K562 (cell line): ENCODE measurements at regions not wholly inside any gene's neighbourhood (a gene's known extent, or its start where the extent isn't known, plus 50 kb on each side); places are given as distances from the start of the nearest gene placed in this dataset.

Experiments
- GTF3C2 ChIP-seq: IDR thresholded peaks from 3 replicates; pipeline ENCODE4 v1.6.1; 2011; ENCODE audit warnings: borderline replicate concordance, mild to moderate bottlenecking, moderate library complexity; ENCODE audit not compliant: insufficient read length; ENCODE audit errors: extremely low read depth
- HDAC6 ChIP-seq: IDR thresholded peaks from 2 replicates; pipeline ENCODE4 v1.6.1; 2012; ENCODE audit warnings: low read depth, mild to moderate bottlenecking, control low read depth, inconsistent platforms, low read length, moderate library complexity
- MXI1 ChIP-seq: IDR thresholded peaks from 2 replicates; pipeline ENCODE4 v1.6.1; 2011; ENCODE audit warnings: low read depth, mild to moderate bottlenecking, improper control_type of control experiment, low read length
- SMAD3 ChIP-seq: fragments of 450-650 bp; formaldehyde crosslinking; conservative IDR thresholded peaks from 2 replicates; pipeline ENCODE4 v1.4.0; 2020; ENCODE audit warnings: mild to moderate bottlenecking
- TBL1XR1 ChIP-seq, 2 experiments: IDR thresholded peaks; 2 replicates each; pipeline ENCODE4 v1.6.1; 2012; ENCODE audit warnings: improper control_type of control experiment in 2 of 2, low read length in 2 of 2, mild to moderate bottlenecking in 1 of 2
- ZBED1 ChIP-seq: IDR thresholded peaks from 2 replicates; pipeline ENCODE4 v1.6.1; 2014
- ZBTB9 ChIP-seq: fragments of 450-650 bp; formaldehyde crosslinking; IDR thresholded peaks from 2 replicates; pipeline ENCODE4 v1.4.0; 2020; ENCODE audit warnings: mild to moderate bottlenecking, moderate library complexity
- ZFPM2 ChIP-seq: fragments of 250-450 bp; sonication (Bioruptor Pico); IDR thresholded peaks from 2 replicates; pipeline ENCODE4 v1.5.1; 2022; ENCODE audit warnings: mild to moderate bottlenecking
- ZNF407 ChIP-seq: fragments of 450-650 bp; IDR thresholded peaks from 2 replicates; pipeline ENCODE4 v1.6.1; 2016; ENCODE audit warnings: low read depth

- TF ChIP-seq ZNF407: no peak
- no peak for TF ChIP-seq TBL1XR1 (IDR thresholded peaks at IDR 0.05; ENCODE audit: low read length in 2 of 2)
- TF ChIP-seq ZBED1: no peak
- no peak for TF ChIP-seq HDAC6
- TF ChIP-seq MXI1: no peak
- no peak for TF ChIP-seq GTF3C2
- TF ChIP-seq SMAD3 (CRISPR knock-in tag): no peak
- TF ChIP-seq ZFPM2 (CRISPR knock-in tag): no peak
- TF ChIP-seq ZBTB9: no peak
Measured at GRCh38 chr16:54216268-54216667, 70.3 kb downstream of the IRX3 start (continued).
